ENCODE measurements at regions not wholly inside any gene's neighbourhood (a gene's known extent, or its start where the extent isn't known, plus 50 kb on each side); places are given as distances from the start of the nearest gene placed in this dataset.

- TF ChIP-seq CTCF (IDR thresholded peaks at IDR 0.05) (no peak), CHD2 (IDR thresholded peaks at IDR 0.05; ENCODE audit: low read length, partially characterized antibody) (no peak), EP300 (IDR thresholded peaks at IDR 0.05; ENCODE audit: borderline replicate concordance in 1 of 2, low read depth in 1 of 2, low read length in 1 of 2) (no peak), FOXJ3 (CRISPR knock-in tag; IDR thresholded peaks at IDR 0.05) (no peak), REST (IDR thresholded peaks at IDR 0.05; ENCODE audit: low read depth, low read length) (no peak), SIN3A (IDR thresholded peaks at IDR 0.05; ENCODE audit: borderline replicate concordance, low read depth, low read length) (no peak), MXI1 (IDR thresholded peaks at IDR 0.05; ENCODE audit: low read depth, low read length) (no peak), POLR2AphosphoS5 (IDR thresholded peaks at IDR 0.05; ENCODE audit: low read depth, low read length) (no peak), FOXM1 (IDR thresholded peaks at IDR 0.05; ENCODE audit: low read depth) (no peak), RAD21 (IDR thresholded peaks at IDR 0.05; ENCODE audit: low read length) (no peak)
These were observed 116.8 kb upstream of the TMPRSS2 start for GRCh38 chr21:41624674-41625310.

Measured in SK-N-SH (cell line).